Skeletal muscle satellite cell (primary cell): ENCODE measurements at regions not wholly inside any gene's neighbourhood (a gene's known extent, or its start where the extent isn't known, plus 50 kb on each side); places are given as distances from the start of the nearest gene placed in this dataset.
A peak's percentile ranks its signal among the peaks of the same experiment; 100 is the strongest.

Source experiments
- H3K27me3 ChIP-seq: 2 replicates; pipeline ENCODE4 v1.7.0; 2013; ENCODE audit warnings: low read length; ENCODE audit not compliant: control insufficient read depth, insufficient read depth
- H3K36me3 ChIP-seq: 2 replicates; pipeline ENCODE4 v1.7.0; 2013; ENCODE audit warnings: mild to moderate bottlenecking, control low read depth, low read length; ENCODE audit not compliant: insufficient read depth
- H3K4me1 ChIP-seq: 2 replicates; pipeline ENCODE4 v1.7.0; 2013; ENCODE audit warnings: low read length; ENCODE audit not compliant: control insufficient read depth, insufficient read depth
- H3K4me2 ChIP-seq: 2 replicates; pipeline ENCODE4 v1.7.0; 2013; ENCODE audit warnings: mild to moderate bottlenecking, low read length
- H3K4me3 ChIP-seq: 2 replicates; pipeline ENCODE4 v1.7.0; 2013; ENCODE audit warnings: low read length
- H3K9ac ChIP-seq: 2 replicates; pipeline ENCODE4 v1.7.0; 2013; ENCODE audit warnings: mild to moderate bottlenecking, low read depth, low read length, moderate library complexity
- H3K9me3 ChIP-seq: replicated peaks from 2 replicates; pipeline ENCODE4 v1.7.0; 2013; ENCODE audit warnings: mild to moderate bottlenecking, control low read depth, low read length

GRCh38 chr16:85511938-85512807, 100.9 kb upstream of the GSE1 start:
- Histone ChIP-seq H3K4me1 (peaks cover 35% of the 10 kb centered on the region), H3K4me3 (no peak overlapping the region), H3K36me3 (no peaks in the 10 kb centered on the region), H3K9ac (no peak overlapping the region), H3K9me3 (no peaks in the 10 kb centered on the region), H3K27me3 (no peaks in the 10 kb centered on the region), H3K4me2 (no peak overlapping the region)

GRCh38 chr16:85512808-85513115, 100.4 kb upstream of the GSE1 start:
- Histone ChIP-seq H3K4me1 (peaks cover 35% of the 10 kb centered on the region), H3K27me3 (no peaks in the 10 kb centered on the region), H3K9me3 (no peaks in the 10 kb centered on the region), H3K4me3 (no peak overlapping the region), H3K9ac (no peak overlapping the region), H3K4me2 (no peak overlapping the region), H3K36me3 (no peaks in the 10 kb centered on the region)

- Histone ChIP-seq H3K4me1 (peaks cover 35% of the 10 kb centered on the region), H3K4me3 (no peak overlapping the region), H3K4me2 (no peak overlapping the region), H3K27me3 (no peaks in the 10 kb centered on the region), H3K9ac (no peak overlapping the region), H3K9me3 (no peaks in the 10 kb centered on the region), H3K36me3 (no peaks in the 10 kb centered on the region)
These were observed 99.9 kb upstream of the GSE1 start for GRCh38 chr16:85513180-85513579.

GRCh38 chr16:85513649-85514048, 99.5 kb upstream of the GSE1 start:
- H3K9ac ChIP-seq: no peak overlapping the region
- H3K4me1 ChIP-seq: peaks cover 35% of the 10 kb centered on the region

GRCh38 chr16:85514295-85514597, 98.9 kb upstream of the GSE1 start:
- Histone ChIP-seq H3K9ac (peak overlapping the region; percentile 42), H3K36me3 (no peaks in the 10 kb centered on the region), H3K4me3 (peak overlapping the region; percentile 42), H3K27me3 (no peaks in the 10 kb centered on the region), H3K9me3 (no peaks in the 10 kb centered on the region), H3K4me1 (peaks cover 35% of the 10 kb centered on the region), H3K4me2 (peak overlapping the region; percentile 74)

More at GRCh38 chr16:85513649-85514048, 99.5 kb upstream of the GSE1 start:
- Histone ChIP-seq H3K27me3 (no peaks in the 10 kb centered on the region), H3K36me3 (no peaks in the 10 kb centered on the region), H3K4me3 (no peak overlapping the region), H3K4me2 (no peak overlapping the region), H3K9me3 (no peaks in the 10 kb centered on the region)

GRCh38 chr16:85514598-85515318, 98.4 kb upstream of the GSE1 start:
- no peaks in the 10 kb centered on the region for H3K9me3 ChIP-seq
- H3K4me2 ChIP-seq: peak overlapping the region; percentile 74
- peak overlapping the region; percentile 42 for H3K4me3 ChIP-seq
- H3K4me1 ChIP-seq: peaks cover 35% of the 10 kb centered on the region
- no peaks in the 10 kb centered on the region for H3K36me3 ChIP-seq
- H3K9ac ChIP-seq: peak overlapping the region; percentile 53
- H3K27me3 ChIP-seq: no peaks in the 10 kb centered on the region

GRCh38 chr16:85515319-85515745, 97.8 kb upstream of the GSE1 start:
- H3K9ac ChIP-seq: peak overlapping the region; percentile 53

GRCh38 chr16:85515830-85516397, 97.2 kb upstream of the GSE1 start:
- Histone ChIP-seq H3K9me3 (no peaks in the 10 kb centered on the region), H3K4me2 (peak overlapping the region; percentile 74), H3K36me3 (no peaks in the 10 kb centered on the region), H3K4me3 (no peak overlapping the region), H3K27me3 (no peaks in the 10 kb centered on the region), H3K9ac (peak overlapping the region; percentile 53), H3K4me1 (peaks cover 35% of the 10 kb centered on the region)

More at GRCh38 chr16:85515319-85515745, 97.8 kb upstream of the GSE1 start:
- Histone ChIP-seq H3K9me3 (no peaks in the 10 kb centered on the region), H3K27me3 (no peaks in the 10 kb centered on the region), H3K4me2 (peak overlapping the region; percentile 74), H3K4me3 (peak overlapping the region; percentile 21), H3K4me1 (peaks cover 35% of the 10 kb centered on the region), H3K36me3 (no peaks in the 10 kb centered on the region)

- Histone ChIP-seq H3K4me3 (no peak overlapping the region), H3K4me2 (no peak overlapping the region), H3K4me1 (peaks cover 35% of the 10 kb centered on the region), H3K27me3 (no peaks in the 10 kb centered on the region), H3K9ac (no peak overlapping the region), H3K9me3 (no peaks in the 10 kb centered on the region), H3K36me3 (no peaks in the 10 kb centered on the region)
These were observed 96.0 kb upstream of the GSE1 start for GRCh38 chr16:85517154-85517553.

- Histone ChIP-seq H3K9me3 (no peaks in the 10 kb centered on the region), H3K36me3 (no peaks in the 10 kb centered on the region), H3K9ac (no peak overlapping the region), H3K27me3 (no peaks in the 10 kb centered on the region), H3K4me3 (no peak overlapping the region), H3K4me2 (no peak overlapping the region), H3K4me1 (peaks cover 35% of the 10 kb centered on the region)
These were observed 95.5 kb upstream of the GSE1 start for GRCh38 chr16:85517563-85518179.

GRCh38 chr16:85518398-85519049, 94.6 kb upstream of the GSE1 start:
- H3K36me3 ChIP-seq: no peaks in the 10 kb centered on the region
- H3K4me2 ChIP-seq: no peak overlapping the region
- no peak overlapping the region for H3K9ac ChIP-seq
- no peaks in the 10 kb centered on the region for H3K27me3 ChIP-seq
- peaks cover 35% of the 10 kb centered on the region for H3K4me1 ChIP-seq
- no peak overlapping the region for H3K4me3 ChIP-seq
- H3K9me3 ChIP-seq: no peaks in the 10 kb centered on the region
